NCI-H748 treated with DMSO at 0.1 percent for 48 hours (cell line): ENCODE measurements at regions not wholly inside any gene's neighbourhood (a gene's known extent, or its start where the extent isn't known, plus 50 kb on each side); places are given as distances from the start of the nearest gene placed in this dataset.
A peak's percentile ranks its signal among the peaks of the same experiment; 100 is the strongest.

ENCODE experiments used
- DNase-seq: peaks from one replicate; lab custom pipeline; 2025; lab: John Stamatoyannopoulos, UW

GRCh38 chr20:60244373-60245146 is 286.3 kb downstream of the CDH26 start:
- no peak for DNase-seq

- no peak for DNase-seq
These were observed 288.5 kb downstream of the CDH26 start for GRCh38 chr20:60246751-60247150.

- DNase-seq: no peak
These were observed 291.2 kb downstream of the CDH26 start for GRCh38 chr20:60249436-60249835.

GRCh38 chr20:60250251-60250650 is 292.0 kb downstream of the CDH26 start:
- DNase-seq: no peak

- DNase-seq: no peak
These were observed 294.6 kb downstream of the CDH26 start for GRCh38 chr20:60252866-60253265.

GRCh38 chr20:60253471-60253870 is 295.2 kb downstream of the CDH26 start:
- no peak for DNase-seq

GRCh38 chr20:60254901-60255411 is 296.7 kb downstream of the CDH26 start:
- no peak for DNase-seq

- peak; percentile 65 for DNase-seq
These were observed 297.2 kb downstream of the CDH26 start for GRCh38 chr20:60255415-60255814.

GRCh38 chr20:60255866-60256265 is 297.6 kb downstream of the CDH26 start:
- DNase-seq: no peak

- DNase-seq: no peak
These were observed 298.6 kb downstream of the CDH26 start for GRCh38 chr20:60256811-60257210.

- no peak for DNase-seq
These were observed 299.4 kb downstream of the CDH26 start for GRCh38 chr20:60257671-60258070.

GRCh38 chr20:60258255-60258863 is 300.1 kb downstream of the CDH26 start:
- no peak for DNase-seq

- DNase-seq: no peak
These were observed 303.1 kb downstream of the CDH26 start for GRCh38 chr20:60261333-60261732.

GRCh38 chr20:60262967-60263603 is 304.9 kb downstream of the CDH26 start:
- peak; percentile 7 for DNase-seq

GRCh38 chr20:60263725-60264709 is 305.8 kb downstream of the CDH26 start:
- DNase-seq: no peak

- no peak for DNase-seq
These were observed 308.1 kb downstream of the CDH26 start for GRCh38 chr20:60266177-60266823.

GRCh38 chr20:60268491-60268890 is 310.3 kb downstream of the CDH26 start:
- no peak for DNase-seq

GRCh38 chr20:60269573-60270162 is 311.4 kb downstream of the CDH26 start:
- DNase-seq: no peak

- no peak for DNase-seq
These were observed 312.1 kb downstream of the CDH26 start for GRCh38 chr20:60270341-60270740.

- DNase-seq: no peak
These were observed 313.4 kb downstream of the CDH26 start for GRCh38 chr20:60271597-60271996.

GRCh38 chr20:60272790-60273189 is 314.6 kb downstream of the CDH26 start:
- DNase-seq: no peak
